Natural killer cell (primary cell): ENCODE measurements at regions not wholly inside any gene's neighbourhood (a gene's known extent, or its start where the extent isn't known, plus 50 kb on each side); places are given as distances from the start of the nearest gene placed in this dataset.

ENCODE experiments used
- ATAC-seq, 3 donors: fragments of 150-1000 bp in 2 of 3; fragments of 200-7000 bp in 1 of 3; cut with Tn5 transposase; 1 replicate in 1 of 3; 2 replicates in 2 of 3; pipeline ENCODE4 v1.10.0; 2021; ENCODE audit warnings: mild to moderate bottlenecking in 2 of 3, moderate library complexity in 2 of 3
- DNase-seq, 2 donors: peaks; one replicate each; pipeline versions ENCODE4 v3.0.0 to v3.0.0-alpha.2; 2013 to 2021; ENCODE audit warnings: mixed read lengths in 1 of 2
- H3K27ac ChIP-seq: one replicate; pipeline ENCODE4 v1.5.1; 2013; ENCODE audit warnings: mild to moderate bottlenecking, low read length
- H3K27me3 ChIP-seq: one replicate; pipeline ENCODE4 v1.6.1; 2013; ENCODE audit warnings: low read length; ENCODE audit not compliant: control insufficient read depth, insufficient read depth
- H3K36me3 ChIP-seq: one replicate; pipeline ENCODE4 v1.6.1; 2013; ENCODE audit warnings: low read length; ENCODE audit not compliant: control insufficient read depth, insufficient read depth
- H3K4me1 ChIP-seq: one replicate; pipeline ENCODE4 v1.6.1; 2013; ENCODE audit warnings: low read length; ENCODE audit not compliant: control insufficient read depth, insufficient read depth
- H3K4me3 ChIP-seq: one replicate; pipeline ENCODE4 v1.5.1; 2013; ENCODE audit warnings: low read length
- H3K9me3 ChIP-seq: one replicate; pipeline ENCODE4 v1.6.1; 2013; ENCODE audit warnings: low read length; ENCODE audit not compliant: control insufficient read depth, insufficient read depth
- H3K27ac Mint-ChIP-seq, 2 donors: one replicate each; pipeline ENCODE4 v1.8.0; 2022; ENCODE audit warnings: mild to moderate bottlenecking in 2 of 2, mixed read lengths in 2 of 2, moderate library complexity in 1 of 2
- H3K27me3 Mint-ChIP-seq, 2 donors: one replicate each; pipeline ENCODE4 v1.8.0; 2022; ENCODE audit warnings: low read depth in 2 of 2, mixed read lengths in 2 of 2
- H3K36me3 Mint-ChIP-seq: one replicate; pipeline ENCODE4 v1.8.0; 2022; ENCODE audit warnings: mixed read lengths
- H3K4me1 Mint-ChIP-seq, 2 donors: one replicate each; pipeline ENCODE4 v1.8.0; 2022; ENCODE audit warnings: mixed read lengths in 2 of 2
- H3K4me3 Mint-ChIP-seq: one replicate; pipeline ENCODE4 v1.8.0; 2022; ENCODE audit warnings: mild to moderate bottlenecking, moderate library complexity, mixed read lengths
- H3K9me3 Mint-ChIP-seq, 2 donors: one replicate each; pipeline ENCODE4 v1.8.0; 2022; ENCODE audit warnings: mixed read lengths in 2 of 2
- CTCF ChIP-seq: fragments of 200-600 bp; IDR thresholded peaks from one replicate; pipeline ENCODE4 v1.8.0; 2022; ENCODE audit warnings: antibody characterized with exemption
- WGBS: methylation state at CpG from one replicate; pipeline ENCODE4 v1.1.7; 2013; ENCODE audit warnings: missing lambda C conversion rate; ENCODE audit not compliant: insufficient coverage; 5-methylcytosine and 5-hydroxymethylcytosine counted together
- intact Hi-C: fragments of 100-400 bp; cut with micrococcal nuclease; formaldehyde crosslinking; loops from one replicate; pipeline ENCODE4 v1.14.2; 2022

GRCh38 chr2:45331410-45331786, 279.7 kb downstream of the SRBD1 start:
- Mint-ChIP-seq H3K9me3 (no peaks in the 10 kb centered on the region), H3K4me3 (no peak overlapping the region), H3K36me3 (no peaks in the 10 kb centered on the region), H3K4me1 (no peaks in the 10 kb centered on the region), H3K27ac (no peak overlapping the region), H3K27me3 (peaks cover 0 to 4% of the 10 kb centered on the region in 2 donors)
- Histone ChIP-seq H3K27ac (no peak overlapping the region), H3K27me3 (no peaks in the 10 kb centered on the region), H3K9me3 (no peaks in the 10 kb centered on the region), H3K36me3 (no peaks in the 10 kb centered on the region), H3K4me3 (no peak overlapping the region), H3K4me1 (no peaks in the 10 kb centered on the region)
- 82% methylated on average over 7 of the region's 7 CpGs for WGBS
- intact Hi-C loops = no loop called here
- DNase-seq (no peak), ATAC-seq (no peak)
- TF ChIP-seq CTCF = no peak

GRCh38 chr2:45330637-45331409, 280.2 kb downstream of the SRBD1 start:
- Mint-ChIP-seq H3K36me3 (no peaks in the 10 kb centered on the region), H3K4me3 (no peak overlapping the region), H3K4me1 (no peaks in the 10 kb centered on the region), H3K27ac (no peak overlapping the region), H3K9me3 (no peaks in the 10 kb centered on the region), H3K27me3 (peaks cover 0 to 4% of the 10 kb centered on the region in 2 donors)
- Histone ChIP-seq H3K27ac (no peak overlapping the region), H3K36me3 (no peaks in the 10 kb centered on the region), H3K9me3 (no peaks in the 10 kb centered on the region), H3K4me3 (no peak overlapping the region), H3K4me1 (no peaks in the 10 kb centered on the region), H3K27me3 (no peaks in the 10 kb centered on the region)
- 89% methylated on average over 7 of the region's 8 CpGs for WGBS
- intact Hi-C loops = no loop called here
- DNase-seq = no peak
- no peak for TF ChIP-seq CTCF
- ATAC-seq = no peak

- Mint-ChIP-seq H3K4me3 (no peak overlapping the region), H3K4me1 (no peaks in the 10 kb centered on the region), H3K27me3 (peaks cover 0 to 5% of the 10 kb centered on the region in 2 donors), H3K9me3 (no peaks in the 10 kb centered on the region), H3K36me3 (no peaks in the 10 kb centered on the region), H3K27ac (no peak overlapping the region)
- Histone ChIP-seq H3K27me3 (no peaks in the 10 kb centered on the region), H3K27ac (no peak overlapping the region), H3K4me3 (no peak overlapping the region), H3K4me1 (no peaks in the 10 kb centered on the region), H3K36me3 (no peaks in the 10 kb centered on the region), H3K9me3 (no peaks in the 10 kb centered on the region)
- no peak for ATAC-seq
- 88% methylated on average over 5 of the region's 5 CpGs for WGBS
- no peak for DNase-seq
- TF ChIP-seq CTCF = no peak
- intact Hi-C loops = no loop called here
These were observed 281.0 kb downstream of the SRBD1 start for GRCh38 chr2:45330108-45330507.
